NCI-H2171 treated with DMSO at 0.1 percent for 48 hours (cell line): ENCODE measurements at regions not wholly inside any gene's neighbourhood (a gene's known extent, or its start where the extent isn't known, plus 50 kb on each side); places are given as distances from the start of the nearest gene placed in this dataset.

Experiments
- DNase-seq: peaks from one replicate; lab custom pipeline; 2025; lab: John Stamatoyannopoulos, UW

GRCh38 chr6:16851044-16851540, 89.8 kb upstream of the ATXN1 start:
- no peak for DNase-seq

- no peak for DNase-seq
Measured at GRCh38 chr6:16850681-16851026, 89.4 kb upstream of the ATXN1 start.

- no peak for DNase-seq
Measured at GRCh38 chr6:16849988-16850680, 88.9 kb upstream of the ATXN1 start.

GRCh38 chr6:16849280-16849987, 88.2 kb upstream of the ATXN1 start:
- DNase-seq, result no peak

- no peak for DNase-seq
Measured at GRCh38 chr6:16846399-16846778, 85.1 kb upstream of the ATXN1 start.

- no peak for DNase-seq
Measured at GRCh38 chr6:16844183-16844582, 82.9 kb upstream of the ATXN1 start.

- DNase-seq, result no peak
Measured at GRCh38 chr6:16842676-16843075, 81.4 kb upstream of the ATXN1 start.

GRCh38 chr6:16841241-16841640, 80.0 kb upstream of the ATXN1 start:
- no peak for DNase-seq

- DNase-seq, result no peak
Measured at GRCh38 chr6:16840725-16841124, 79.5 kb upstream of the ATXN1 start.

- no peak for DNase-seq
Measured at GRCh38 chr6:16840291-16840690, 79.0 kb upstream of the ATXN1 start.

GRCh38 chr6:16839631-16840179, 78.4 kb upstream of the ATXN1 start:
- DNase-seq, result no peak

- no peak for DNase-seq
Measured at GRCh38 chr6:16837217-16837972, 76.1 kb upstream of the ATXN1 start.

- no peak for DNase-seq
Measured at GRCh38 chr6:16836144-16836981, 75.1 kb upstream of the ATXN1 start.

- no peak for DNase-seq
Measured at GRCh38 chr6:16834242-16834641, 73.0 kb upstream of the ATXN1 start.

- no peak for DNase-seq
Measured at GRCh38 chr6:16832721-16833120, 71.5 kb upstream of the ATXN1 start.

GRCh38 chr6:16832043-16832567, 70.8 kb upstream of the ATXN1 start:
- DNase-seq, result no peak

GRCh38 chr6:16831136-16831535, 69.9 kb upstream of the ATXN1 start:
- no peak for DNase-seq

GRCh38 chr6:16828058-16828457, 66.8 kb upstream of the ATXN1 start:
- no peak for DNase-seq

- DNase-seq, result no peak
Measured at GRCh38 chr6:16827627-16828026, 66.4 kb upstream of the ATXN1 start.

GRCh38 chr6:16825784-16826183, 64.5 kb upstream of the ATXN1 start:
- DNase-seq, result no peak

- DNase-seq, result no peak
Measured at GRCh38 chr6:16824845-16825685, 63.8 kb upstream of the ATXN1 start.
